Left lung (tissue), 4 donors: ENCODE measurements at regions not wholly inside any gene's neighbourhood (a gene's known extent, or its start where the extent isn't known, plus 50 kb on each side); places are given as distances from the start of the nearest gene placed in this dataset.

ENCODE experiments used
- ATAC-seq: fragments of 200-7000 bp; cut with Tn5 transposase; one replicate; pipeline ENCODE4 v1.9.1; 2020; ENCODE audit warnings: moderate library complexity
- DNase-seq, 4 donors: peaks; one replicate each; pipeline ENCODE4 v3.0.0-alpha.2; 2013 to 2020
- H3K27ac ChIP-seq, 2 donors: fragments of 200-600 bp; sonication (generic) in 1 of 2; one replicate each; pipeline versions ENCODE4 v1.5.0 to v1.8.0; 2020 to 2021
- H3K27me3 ChIP-seq, 2 donors: fragments of 200-600 bp; sonication (generic) in 1 of 2; one replicate each; pipeline versions ENCODE4 v1.5.0 to v1.8.0; 2020 to 2021
- H3K36me3 ChIP-seq, 2 donors: fragments of 200-600 bp; sonication (generic) in 1 of 2; one replicate each; pipeline versions ENCODE4 v1.5.0 to v1.8.0; 2020 to 2021
- H3K4me1 ChIP-seq, 2 donors: fragments of 200-600 bp; one replicate each; pipeline ENCODE4 v1.8.0; 2021
- H3K4me3 ChIP-seq, 2 donors: fragments of 200-600 bp; sonication (generic) in 1 of 2; one replicate each; pipeline versions ENCODE4 v1.5.0 to v1.8.0; 2020 to 2021; ENCODE audit warnings: mild to moderate bottlenecking in 1 of 2
- H3K9me3 ChIP-seq, 2 donors: fragments of 200-600 bp; sonication (generic) in 1 of 2; one replicate each; pipeline versions ENCODE4 v1.5.0 to v1.8.0; 2020 to 2021
- CTCF ChIP-seq, 2 donors: fragments of 200-600 bp; sonication (generic) in 1 of 2; IDR thresholded peaks; one replicate each; pipeline versions ENCODE4 v1.5.0 to v1.8.0; 2021; ENCODE audit warnings: antibody characterized with exemption in 2 of 2
- intact Hi-C, 2 donors: fragments of 100-400 bp; cut with DNase I; formaldehyde crosslinking; loops; one replicate each; pipeline versions ENCODE4 v1.11.2 to v1.14.2; 2022
- donor health status: DM: no; HTN: yes; CAD: no.
- donor health status: DM: no; HTN: no; CAD: no.

- DNase-seq, result no peak
- ATAC-seq, result no peak
- H3K36me3 ChIP-seq, result no peaks in the 10 kb centered on the region
- no peaks in the 10 kb centered on the region for H3K4me1 ChIP-seq
- intact Hi-C loops, result no loop called here
- no peaks in the 10 kb centered on the region for H3K27me3 ChIP-seq
- H3K27ac ChIP-seq, result no peak overlapping the region
- no peaks in the 10 kb centered on the region for H3K9me3 ChIP-seq
- H3K4me3 ChIP-seq, result no peak overlapping the region
- no peak for TF ChIP-seq CTCF (IDR thresholded peaks at IDR 0.05)
Observed at GRCh38 chr10:109253306-109253705, 670.0 kb downstream of the XPNPEP1 start.

DNA sequence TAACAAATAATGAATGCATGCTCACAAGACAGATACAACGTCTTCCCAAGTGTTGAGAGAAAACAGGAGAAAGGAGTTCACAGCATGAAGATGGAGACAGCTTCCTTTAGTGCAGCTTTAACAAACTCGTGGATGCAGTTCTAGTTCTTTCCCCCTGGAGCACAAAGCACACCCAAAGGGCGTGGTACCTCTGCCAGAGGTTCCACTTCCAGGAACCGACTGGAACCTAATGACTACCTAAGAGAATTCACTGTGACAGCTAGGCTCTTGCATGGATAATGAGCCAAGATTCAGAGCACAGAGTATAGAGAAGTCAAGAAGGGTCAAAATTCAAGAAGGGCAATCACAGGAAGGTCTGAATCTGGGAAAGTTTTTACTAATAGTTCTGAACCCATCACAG lies 673.2 kb downstream of the XPNPEP1 start:
- Histone ChIP-seq H3K36me3 (no peaks in the 10 kb centered on the region), H3K27ac (no peak overlapping the region), H3K4me1 (no peaks in the 10 kb centered on the region), H3K27me3 (no peaks in the 10 kb centered on the region), H3K9me3 (no peaks in the 10 kb centered on the region), H3K4me3 (no peak overlapping the region)
- TF ChIP-seq CTCF (IDR thresholded peaks at IDR 0.05), result no peak
- ATAC-seq (no peak), DNase-seq (no peak)
- intact Hi-C loops, result no loop called here

DNA sequence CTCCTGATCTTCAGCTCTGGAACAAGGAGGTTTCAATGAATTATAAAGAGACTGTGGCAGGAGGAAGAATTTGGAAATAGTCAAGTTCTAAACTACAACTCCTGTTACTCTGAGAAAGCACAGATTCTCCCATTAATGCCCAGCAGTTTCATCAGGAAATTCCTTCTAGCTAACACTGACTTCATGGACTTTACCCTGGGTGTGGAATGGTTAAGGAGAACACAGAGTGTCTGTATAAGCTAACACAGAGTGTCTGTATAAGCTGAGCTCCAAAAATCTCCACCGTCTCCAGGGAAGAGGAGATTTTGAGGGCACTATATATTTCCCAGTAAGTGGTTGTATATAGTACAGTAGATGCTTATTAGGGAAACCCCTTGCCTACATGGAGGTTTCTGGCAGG lies 675.5 kb downstream of the XPNPEP1 start:
- DNase-seq (no peak), ATAC-seq (no peak)
- no peaks in the 10 kb centered on the region for H3K36me3 ChIP-seq
- no peaks in the 10 kb centered on the region for H3K4me1 ChIP-seq
- no peak for TF ChIP-seq CTCF (IDR thresholded peaks at IDR 0.05)
- H3K9me3 ChIP-seq, result peaks cover 0 to 14% of the 10 kb centered on the region in 2 donors
- no peak overlapping the region for H3K4me3 ChIP-seq
- intact Hi-C loops, result no loop called here
- H3K27me3 ChIP-seq, result no peaks in the 10 kb centered on the region
- no peak overlapping the region for H3K27ac ChIP-seq

- intact Hi-C loops, result no loop called here
- ATAC-seq (no peak), DNase-seq (no peak)
- TF ChIP-seq CTCF (IDR thresholded peaks at IDR 0.05), result no peak
- H3K4me3 ChIP-seq, result no peak overlapping the region
- no peaks in the 10 kb centered on the region for H3K36me3 ChIP-seq
- H3K9me3 ChIP-seq, result peaks cover 0 to 17% of the 10 kb centered on the region in 2 donors
- no peaks in the 10 kb centered on the region for H3K4me1 ChIP-seq
- no peaks in the 10 kb centered on the region for H3K27me3 ChIP-seq
- no peak overlapping the region for H3K27ac ChIP-seq
Observed at GRCh38 chr10:109245821-109246220, 677.5 kb downstream of the XPNPEP1 start.

GRCh38 chr10:109239371-109239770 lies 683.9 kb downstream of the XPNPEP1 start:
- no peak for TF ChIP-seq CTCF (IDR thresholded peaks at IDR 0.05)
- intact Hi-C loops, result no loop called here
- Histone ChIP-seq H3K27ac (no peak overlapping the region), H3K9me3 (peaks cover 0 to 15% of the 10 kb centered on the region in 2 donors), H3K27me3 (no peaks in the 10 kb centered on the region), H3K36me3 (no peaks in the 10 kb centered on the region), H3K4me1 (no peaks in the 10 kb centered on the region), H3K4me3 (no peak overlapping the region)
- no peak for DNase-seq
- no peak for ATAC-seq
